BLaER1 treated with 17β-estradiol and CSF1 and Interleukin-3, amounts not matched to agents 10 nM and 100 nM (cell line): ENCODE measurements at regions not wholly inside any gene's neighbourhood (a gene's known extent, or its start where the extent isn't known, plus 50 kb on each side); places are given as distances from the start of the nearest gene placed in this dataset.

ENCODE experiments used
- H3K27ac ChIP-seq, 11 experiments: shearing (Covaris generic); formaldehyde crosslinking; 2 replicates each; pipeline ENCODE4 v1.8.1; 2022
- H3K27me3 ChIP-seq, 11 experiments: shearing (Covaris generic); formaldehyde crosslinking; 2 replicates each; pipeline ENCODE4 v1.8.1; 2022
- H3K36me3 ChIP-seq, 11 experiments: shearing (Covaris generic); formaldehyde crosslinking; 2 replicates each; pipeline ENCODE4 v1.8.1; 2022
- H3K4me1 ChIP-seq, 10 experiments: shearing (Covaris generic); formaldehyde crosslinking; 2 replicates each; pipeline ENCODE4 v1.8.1; 2022
- H3K4me2 ChIP-seq, 11 experiments: shearing (Covaris generic); formaldehyde crosslinking; 2 replicates each; pipeline ENCODE4 v1.8.1; 2022
- H3K4me3 ChIP-seq, 10 experiments: shearing (Covaris generic); formaldehyde crosslinking; 2 replicates each; pipeline ENCODE4 v1.8.1; 2022
- H3K9ac ChIP-seq, 11 experiments: shearing (Covaris generic); formaldehyde crosslinking; 2 replicates each; pipeline ENCODE4 v1.8.1; 2022
- H3K9me3 ChIP-seq, 11 experiments: shearing (Covaris generic); formaldehyde crosslinking; replicated peaks in 1 of 11; 2 replicates each; pipeline ENCODE4 v1.8.1; 2022
- H4K20me1 ChIP-seq, 11 experiments: shearing (Covaris generic); formaldehyde crosslinking; 2 replicates each; pipeline ENCODE4 v1.8.1; 2022
- Cebpa-rat ChIP-seq, 11 experiments: shearing (Covaris generic); IDR thresholded peaks; 2 replicates each; pipeline ENCODE4 v1.8.1; 2022

DNA sequence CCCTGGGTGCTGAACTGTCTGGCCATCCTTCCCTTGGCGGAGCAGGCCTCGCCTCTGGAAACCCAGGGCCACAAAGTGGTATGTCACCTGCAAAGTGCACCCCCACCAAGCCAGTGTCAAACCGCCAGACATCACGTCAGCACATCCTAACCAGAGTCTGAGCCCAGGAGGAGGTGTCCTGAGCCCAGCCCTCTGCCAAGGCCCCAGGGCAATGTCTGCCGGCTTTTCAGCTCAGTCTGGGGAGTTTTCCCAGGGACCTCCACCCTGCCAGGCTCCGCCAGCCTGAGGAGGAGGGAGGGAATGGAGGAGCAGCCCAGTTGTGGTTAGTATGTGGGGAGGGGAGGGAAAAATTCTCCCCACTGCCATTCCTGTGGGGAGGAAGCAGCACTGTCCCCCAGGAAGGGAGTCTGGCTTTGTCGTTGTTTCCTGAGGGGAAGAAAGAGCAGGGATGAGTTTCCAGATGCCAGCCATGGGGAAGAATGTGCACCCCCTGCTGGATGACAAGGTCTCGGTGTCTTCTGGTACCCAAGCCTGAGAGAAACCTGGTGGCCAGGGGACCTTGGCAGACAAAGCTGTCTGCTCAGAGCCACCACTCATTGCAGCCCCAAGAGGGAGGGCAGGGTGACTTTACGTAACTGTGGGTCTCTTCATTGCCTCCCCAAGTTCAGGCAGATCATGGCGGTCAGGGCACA, 81.4 kb upstream of the CD82 start:
- no peak for TF ChIP-seq Cebpa-rat (IDR thresholded peaks at IDR 0.05)
- Histone ChIP-seq H3K27me3 (no peaks in the 10 kb centered on the region), H3K27ac (no peak overlapping the region), H3K4me3 (no peak overlapping the region), H4K20me1 (no peaks in the 10 kb centered on the region), H3K9me3 (peaks cover 7 to 21% (median 18%) of the 10 kb centered on the region in 11 experiments; a peak in 19 of 22 replicates), H3K4me2 (no peak overlapping the region), H3K4me1 (no peaks in the 10 kb centered on the region), H3K9ac (no peak overlapping the region), H3K36me3 (no peaks in the 10 kb centered on the region)

- TF ChIP-seq Cebpa-rat (IDR thresholded peaks at IDR 0.05) = no peak
Measured at GRCh38 chr11:44488165-44488965, 77.1 kb upstream of the CD82 start.

GRCh38 chr11:44493383-44493782, 72.1 kb upstream of the CD82 start:
- no peak overlapping the region for H3K27ac ChIP-seq
- no peaks in the 10 kb centered on the region for H4K20me1 ChIP-seq
- H3K36me3 ChIP-seq = no peaks in the 10 kb centered on the region
- no peak for TF ChIP-seq Cebpa-rat (IDR thresholded peaks at IDR 0.05)
- H3K4me2 ChIP-seq = no peak overlapping the region
- H3K4me3 ChIP-seq = no peak overlapping the region
- H3K9me3 ChIP-seq = no peaks in the 10 kb centered on the region
- H3K27me3 ChIP-seq = no peaks in the 10 kb centered on the region
- H3K9ac ChIP-seq = no peak overlapping the region
- no peaks in the 10 kb centered on the region for H3K4me1 ChIP-seq

More at GRCh38 chr11:44488165-44488965, 77.1 kb upstream of the CD82 start:
- peaks cover 7 to 21% (median 18%) of the 10 kb centered on the region in 11 experiments; a peak in 19 of 22 replicates for H3K9me3 ChIP-seq
- H3K36me3 ChIP-seq = no peaks in the 10 kb centered on the region
- H3K4me3 ChIP-seq = no peak overlapping the region
- H3K4me2 ChIP-seq = no peak overlapping the region
- H3K27me3 ChIP-seq = no peaks in the 10 kb centered on the region
- H3K9ac ChIP-seq = no peak overlapping the region
- H3K4me1 ChIP-seq = no peaks in the 10 kb centered on the region
- no peak overlapping the region for H3K27ac ChIP-seq
- H4K20me1 ChIP-seq = no peaks in the 10 kb centered on the region

DNA sequence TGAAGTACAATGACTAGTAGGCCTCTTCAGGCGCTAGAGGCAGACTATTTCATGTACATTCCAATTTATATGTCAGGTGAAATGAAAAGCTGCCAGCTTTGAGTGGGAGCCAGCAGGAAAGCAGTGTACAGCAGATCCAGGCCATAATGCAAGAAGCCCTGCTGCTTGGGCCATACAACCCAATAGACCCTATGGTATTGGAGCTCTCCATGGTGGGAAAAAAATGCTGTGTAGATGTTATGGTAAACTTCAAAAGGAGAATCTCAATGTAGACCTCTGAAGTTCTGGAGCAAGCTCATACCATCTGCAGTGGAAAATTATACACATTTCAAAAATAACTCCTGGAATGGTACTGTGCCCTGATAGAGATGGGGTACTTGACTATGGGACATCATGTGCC, 71.5 kb upstream of the CD82 start:
- Histone ChIP-seq H4K20me1 (no peaks in the 10 kb centered on the region), H3K27ac (no peak overlapping the region), H3K9me3 (no peaks in the 10 kb centered on the region), H3K36me3 (no peaks in the 10 kb centered on the region), H3K27me3 (no peaks in the 10 kb centered on the region), H3K4me3 (no peak overlapping the region), H3K4me1 (no peaks in the 10 kb centered on the region), H3K9ac (no peak overlapping the region), H3K4me2 (no peak overlapping the region)
- no peak for TF ChIP-seq Cebpa-rat (IDR thresholded peaks at IDR 0.05)

GRCh38 chr11:44494785-44495184, 70.7 kb upstream of the CD82 start:
- no peak overlapping the region for H3K27ac ChIP-seq
- H3K4me3 ChIP-seq = no peak overlapping the region
- H3K4me2 ChIP-seq = no peak overlapping the region
- no peaks in the 10 kb centered on the region for H4K20me1 ChIP-seq
- H3K9me3 ChIP-seq = no peaks in the 10 kb centered on the region
- no peaks in the 10 kb centered on the region for H3K27me3 ChIP-seq
- no peaks in the 10 kb centered on the region for H3K36me3 ChIP-seq
- H3K9ac ChIP-seq = no peak overlapping the region
- H3K4me1 ChIP-seq = no peaks in the 10 kb centered on the region
- no peak for TF ChIP-seq Cebpa-rat (IDR thresholded peaks at IDR 0.05)

GRCh38 chr11:44496391-44496790, 69.1 kb upstream of the CD82 start:
- Histone ChIP-seq H3K36me3 (no peaks in the 10 kb centered on the region), H3K9ac (no peak overlapping the region), H3K4me3 (no peak overlapping the region), H3K27me3 (no peaks in the 10 kb centered on the region), H3K4me1 (no peaks in the 10 kb centered on the region), H4K20me1 (no peaks in the 10 kb centered on the region), H3K27ac (no peak overlapping the region), H3K4me2 (no peak overlapping the region), H3K9me3 (no peaks in the 10 kb centered on the region)
- TF ChIP-seq Cebpa-rat (IDR thresholded peaks at IDR 0.05) = no peak

GRCh38 chr11:44498089-44498871, 67.2 kb upstream of the CD82 start:
- no peak for TF ChIP-seq Cebpa-rat (IDR thresholded peaks at IDR 0.05)

DNA sequence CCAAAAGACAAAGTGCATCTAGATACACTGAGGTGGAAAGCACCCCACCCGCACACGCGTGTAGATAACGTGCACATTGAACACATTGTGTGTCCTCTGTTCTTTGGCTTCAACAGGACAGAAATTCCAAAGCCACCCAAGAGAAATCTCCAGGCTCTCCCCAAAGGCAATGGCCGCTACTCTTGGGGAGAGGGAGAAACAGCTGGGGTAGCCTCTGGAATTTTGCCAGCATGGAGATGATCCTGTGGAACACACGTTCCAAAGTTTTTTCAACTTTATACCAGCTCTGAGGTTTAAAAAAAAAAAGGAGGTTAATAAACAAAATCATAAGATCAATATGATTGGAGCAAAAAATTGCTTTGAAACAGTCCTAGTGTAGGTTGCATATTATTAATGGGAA, 63.0 kb upstream of the CD82 start:
- TF ChIP-seq Cebpa-rat (IDR thresholded peaks at IDR 0.05) = no peak
- H4K20me1 ChIP-seq = no peaks in the 10 kb centered on the region
- H3K9ac ChIP-seq = no peak overlapping the region
- H3K9me3 ChIP-seq = peaks cover 0 to 13% (median 9%) of the 10 kb centered on the region in 11 experiments; a peak in 13 of 22 replicates
- H3K36me3 ChIP-seq = no peaks in the 10 kb centered on the region
- H3K27me3 ChIP-seq = no peaks in the 10 kb centered on the region
- H3K4me2 ChIP-seq = no peak overlapping the region
- H3K4me3 ChIP-seq = no peak overlapping the region
- peaks cover 10 to 22% (median 15%) of the 10 kb centered on the region in 10 experiments; a peak in 19 of 20 replicates for H3K4me1 ChIP-seq
- H3K27ac ChIP-seq = no peak overlapping the region

More at GRCh38 chr11:44498089-44498871, 67.2 kb upstream of the CD82 start:
- Histone ChIP-seq H3K27ac (no peak overlapping the region), H4K20me1 (no peaks in the 10 kb centered on the region), H3K36me3 (no peaks in the 10 kb centered on the region), H3K4me2 (no peak overlapping the region), H3K9ac (no peak overlapping the region), H3K9me3 (no peaks in the 10 kb centered on the region), H3K27me3 (no peaks in the 10 kb centered on the region), H3K4me1 (peaks cover 0 to 2% (median 0%) of the 10 kb centered on the region in 10 experiments; a peak in 3 of 20 replicates), H3K4me3 (no peak overlapping the region)

- no peak for TF ChIP-seq Cebpa-rat (IDR thresholded peaks at IDR 0.05)
- Histone ChIP-seq H3K36me3 (no peaks in the 10 kb centered on the region), H3K4me1 (peaks cover 10 to 33% (median 19%) of the 10 kb centered on the region in 10 experiments; a peak in 19 of 20 replicates), H3K27me3 (no peaks in the 10 kb centered on the region), H3K4me2 (peak overlapping the region in 9 of 11 experiments; percentile 29 to 56 (median 44); a peak in 13 of 22 replicates), H3K27ac (0 out of 22 replicates have a peak overlapping the region, but pooled peaks of 1 of the 11 experiments have one; percentile 8), H3K4me3 (no peak overlapping the region), H3K9ac (no peak overlapping the region), H4K20me1 (no peaks in the 10 kb centered on the region), H3K9me3 (peaks cover 0 to 16% (median 13%) of the 10 kb centered on the region in 11 experiments; a peak in 14 of 22 replicates)
Measured at GRCh38 chr11:44505581-44506054, 59.8 kb upstream of the CD82 start.
